WERI-Rb-1 (cell line): ENCODE measurements at regions not wholly inside any gene's neighbourhood (a gene's known extent, or its start where the extent isn't known, plus 50 kb on each side); places are given as distances from the start of the nearest gene placed in this dataset.

Source experiments
- DNase-seq: peaks from one replicate; pipeline ENCODE4 v3.0.0-alpha.2; 2020
- H3K27ac ChIP-seq: fragments of 250-450 bp; sonication (Bioruptor Pico); 2 replicates; pipeline ENCODE4 v1.5.1; 2020; ENCODE audit warnings: mild to moderate bottlenecking, moderate library complexity
- H3K27me3 ChIP-seq: fragments of 250-450 bp; sonication (Bioruptor Pico); 2 replicates; pipeline ENCODE4 v1.5.1; 2021; ENCODE audit warnings: mild to moderate bottlenecking, low read depth, moderate library complexity; ENCODE audit not compliant: insufficient read depth, severe bottlenecking
- H3K36me3 ChIP-seq: fragments of 250-450 bp; sonication (Bioruptor Pico); 2 replicates; pipeline ENCODE4 v1.5.1; 2020; ENCODE audit warnings: mild to moderate bottlenecking, moderate library complexity
- H3K4me3 ChIP-seq: 2 replicates; pipeline ENCODE4 v1.5.1; 2011; ENCODE audit warnings: low read depth, mild to moderate bottlenecking, control low read depth, low read length
- H3K9me3 ChIP-seq: fragments of 250-450 bp; sonication (Bioruptor Pico); 2 replicates; pipeline ENCODE4 v1.5.1; 2021; ENCODE audit warnings: mild to moderate bottlenecking, moderate library complexity; ENCODE audit not compliant: severe bottlenecking
- TF ChIP-seq, protein P1 (sequence below): IDR thresholded peaks from 2 replicates; pipeline ENCODE4 v1.5.1; 2011; ENCODE audit warnings: low read depth, mild to moderate bottlenecking, control low read depth, inconsistent platforms, low read length

DNA sequence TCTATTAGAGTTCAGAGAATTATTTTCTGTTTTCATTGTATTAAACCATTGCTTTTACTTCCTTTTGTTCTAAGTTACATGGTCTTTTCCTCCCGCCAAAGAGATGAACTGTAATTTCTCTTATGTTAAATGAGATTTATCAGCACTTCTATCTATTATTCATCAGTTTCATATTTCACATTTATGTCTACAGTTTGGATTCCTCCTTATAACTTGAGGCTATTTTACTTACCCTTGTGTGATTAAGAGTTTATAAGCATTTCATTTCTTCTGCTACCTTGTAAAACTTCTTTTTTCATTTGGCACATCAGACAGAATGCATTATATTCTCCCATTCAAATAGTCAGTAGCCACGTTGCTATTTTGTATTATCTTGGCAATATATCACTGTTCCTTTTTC lies 248.2 kb downstream of the PLA2G4A start:
- H3K9me3 ChIP-seq = no peaks in the 10 kb centered on the region
- H3K36me3 ChIP-seq = no peaks in the 10 kb centered on the region
- TF ChIP-seq, protein P1, sequence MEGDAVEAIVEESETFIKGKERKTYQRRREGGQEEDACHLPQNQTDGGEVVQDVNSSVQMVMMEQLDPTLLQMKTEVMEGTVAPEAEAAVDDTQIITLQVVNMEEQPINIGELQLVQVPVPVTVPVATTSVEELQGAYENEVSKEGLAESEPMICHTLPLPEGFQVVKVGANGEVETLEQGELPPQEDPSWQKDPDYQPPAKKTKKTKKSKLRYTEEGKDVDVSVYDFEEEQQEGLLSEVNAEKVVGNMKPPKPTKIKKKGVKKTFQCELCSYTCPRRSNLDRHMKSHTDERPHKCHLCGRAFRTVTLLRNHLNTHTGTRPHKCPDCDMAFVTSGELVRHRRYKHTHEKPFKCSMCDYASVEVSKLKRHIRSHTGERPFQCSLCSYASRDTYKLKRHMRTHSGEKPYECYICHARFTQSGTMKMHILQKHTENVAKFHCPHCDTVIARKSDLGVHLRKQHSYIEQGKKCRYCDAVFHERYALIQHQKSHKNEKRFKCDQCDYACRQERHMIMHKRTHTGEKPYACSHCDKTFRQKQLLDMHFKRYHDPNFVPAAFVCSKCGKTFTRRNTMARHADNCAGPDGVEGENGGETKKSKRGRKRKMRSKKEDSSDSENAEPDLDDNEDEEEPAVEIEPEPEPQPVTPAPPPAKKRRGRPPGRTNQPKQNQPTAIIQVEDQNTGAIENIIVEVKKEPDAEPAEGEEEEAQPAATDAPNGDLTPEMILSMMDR = no peak
- H3K27me3 ChIP-seq = no peaks in the 10 kb centered on the region
- no peak for DNase-seq
- H3K4me3 ChIP-seq = no peak overlapping the region
- no peak overlapping the region for H3K27ac ChIP-seq

DNA sequence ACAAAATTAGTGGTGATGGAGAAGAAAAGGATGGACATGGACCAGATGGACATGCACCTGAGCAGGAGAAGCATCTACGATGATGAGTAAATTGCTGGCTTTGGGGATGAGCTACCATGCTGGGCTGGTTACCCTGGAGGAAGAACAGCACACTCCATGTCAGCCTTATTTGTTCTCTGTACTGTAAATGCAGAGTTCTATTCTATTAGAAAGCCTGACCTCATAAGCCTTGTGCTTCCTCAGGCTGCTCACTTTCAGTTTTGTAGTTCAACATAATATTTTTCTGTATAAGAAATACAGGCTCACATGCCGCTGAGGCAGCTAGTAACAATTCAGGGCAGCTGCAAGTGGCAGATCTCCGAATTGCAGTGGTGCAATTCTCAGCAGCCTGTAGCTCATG lies 249.6 kb downstream of the PLA2G4A start:
- Histone ChIP-seq H3K27me3 (no peaks in the 10 kb centered on the region), H3K9me3 (no peaks in the 10 kb centered on the region), H3K36me3 (no peaks in the 10 kb centered on the region), H3K27ac (no peak overlapping the region), H3K4me3 (no peak overlapping the region)
- DNase-seq = no peak
- TF ChIP-seq, protein P1 = no peak

DNA sequence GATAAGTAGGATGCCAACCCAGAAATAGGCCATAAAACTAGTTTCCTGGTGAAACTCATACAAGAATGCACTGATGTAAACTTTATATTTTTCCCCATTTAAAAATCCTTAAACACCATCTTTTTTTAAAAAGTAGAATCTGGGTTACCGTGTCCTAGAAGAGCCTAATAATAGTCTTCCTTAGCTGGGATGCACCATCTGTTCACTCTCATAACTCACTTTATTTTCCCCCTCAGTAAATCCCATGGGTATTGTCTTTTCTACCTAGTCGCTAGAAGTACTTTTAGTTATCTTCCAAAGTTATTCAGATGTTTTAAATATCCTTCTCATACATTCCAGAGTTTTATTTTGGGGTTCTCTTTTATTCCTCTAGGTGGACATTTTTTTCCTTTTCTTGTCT lies 250.2 kb downstream of the PLA2G4A start:
- no peak for DNase-seq

DNA sequence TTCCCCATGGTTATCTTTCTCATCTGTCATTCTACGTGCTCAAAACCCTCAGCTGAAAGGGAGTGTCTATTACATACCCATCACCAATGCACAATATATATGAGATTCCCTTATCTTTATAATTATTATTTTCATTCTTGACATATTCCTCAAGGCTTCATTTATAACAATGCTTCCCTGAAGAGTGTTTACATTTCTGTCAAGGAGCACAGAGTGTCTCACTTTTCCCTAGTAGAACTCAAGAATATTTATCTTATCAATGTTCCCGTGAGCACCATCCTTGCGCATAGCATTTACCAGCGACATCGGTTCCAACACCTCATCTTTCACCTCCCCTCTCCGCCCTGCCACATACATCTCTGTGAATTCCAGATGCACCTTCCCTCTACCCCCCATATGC lies 250.6 kb downstream of the PLA2G4A start:
- Histone ChIP-seq H3K9me3 (no peaks in the 10 kb centered on the region), H3K27me3 (no peaks in the 10 kb centered on the region), H3K27ac (no peak overlapping the region), H3K4me3 (no peak overlapping the region), H3K36me3 (no peaks in the 10 kb centered on the region)
- DNase-seq = no peak
- TF ChIP-seq, protein P1 = no peak

More for the DNA sequence above, 250.2 kb downstream of the PLA2G4A start:
- TF ChIP-seq, protein P1 = no peak
- H3K4me3 ChIP-seq = no peak overlapping the region
- H3K9me3 ChIP-seq = no peaks in the 10 kb centered on the region
- H3K27ac ChIP-seq = no peak overlapping the region
- no peaks in the 10 kb centered on the region for H3K27me3 ChIP-seq
- no peaks in the 10 kb centered on the region for H3K36me3 ChIP-seq

DNA sequence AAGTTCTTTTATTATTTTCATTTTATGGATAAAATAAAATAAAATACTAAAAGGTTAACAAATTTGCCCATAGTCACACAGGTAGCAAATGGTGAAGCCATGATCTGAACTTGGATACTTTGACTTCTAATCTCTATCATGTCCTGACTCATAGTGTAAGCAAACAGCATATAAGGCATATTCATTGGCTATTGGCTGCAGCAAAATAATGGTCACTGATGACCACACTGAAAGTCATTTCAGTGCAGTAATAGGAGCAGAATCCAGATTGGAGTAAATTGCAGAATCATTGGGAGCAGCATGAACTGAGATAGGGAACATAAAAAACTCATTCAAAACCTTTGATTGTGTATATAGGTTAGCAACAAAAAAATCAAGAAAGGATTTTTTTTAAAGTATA lies 262.9 kb downstream of the PLA2G4A start:
- DNase-seq = no peak
- H3K36me3 ChIP-seq = no peaks in the 10 kb centered on the region
- H3K27me3 ChIP-seq = no peaks in the 10 kb centered on the region
- H3K4me3 ChIP-seq = no peak overlapping the region
- H3K27ac ChIP-seq = no peak overlapping the region
- peaks cover 5% of the 10 kb centered on the region for H3K9me3 ChIP-seq
- TF ChIP-seq, protein P1 = no peak

DNA sequence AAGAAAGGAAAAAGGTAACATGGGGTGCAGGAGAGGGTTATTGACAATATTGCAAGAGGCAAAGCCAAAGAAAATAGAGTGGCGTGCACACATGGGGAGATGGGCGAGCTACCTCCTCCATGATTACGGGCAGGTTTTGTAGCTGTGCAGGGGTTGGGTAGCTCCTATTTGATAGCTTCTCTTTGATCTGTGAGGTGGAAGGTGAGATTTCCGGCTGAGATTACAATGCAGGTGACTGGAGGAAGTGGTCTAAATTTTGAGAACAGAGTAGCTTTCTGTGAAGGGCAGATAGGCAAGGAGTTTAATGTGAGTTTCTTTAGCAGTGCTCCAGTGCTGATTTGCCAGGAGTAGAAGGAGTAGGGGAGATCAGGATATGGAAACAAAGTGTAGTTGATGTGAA lies 263.4 kb downstream of the PLA2G4A start:
- H3K27ac ChIP-seq = no peak overlapping the region
- TF ChIP-seq, protein P1 = no peak
- H3K36me3 ChIP-seq = no peaks in the 10 kb centered on the region
- H3K27me3 ChIP-seq = no peaks in the 10 kb centered on the region
- H3K9me3 ChIP-seq = peaks cover 5% of the 10 kb centered on the region
- DNase-seq = no peak
- no peak overlapping the region for H3K4me3 ChIP-seq
